Progenitor cell of endocrine pancreas (in vitro differentiated cells): ENCODE measurements at regions not wholly inside any gene's neighbourhood (a gene's known extent, or its start where the extent isn't known, plus 50 kb on each side); places are given as distances from the start of the nearest gene placed in this dataset.
A peak's percentile ranks its signal among the peaks of the same experiment; 100 is the strongest.

Source experiments
- DNase-seq: peaks from one replicate; pipeline ENCODE4 v3.0.0; 2021; ENCODE audit warnings: low spot score; ENCODE audit not compliant: unreplicated experiment
- H3K27ac Mint-ChIP-seq: 2 replicates; pipeline ENCODE4 v1.8.0; 2021; ENCODE audit warnings: mild to moderate bottlenecking, moderate library complexity, mixed read lengths
- H3K27me3 Mint-ChIP-seq: 2 replicates; pipeline ENCODE4 v1.8.0; 2021; ENCODE audit warnings: mixed read lengths
- H3K36me3 Mint-ChIP-seq: 2 replicates; pipeline ENCODE4 v1.8.0; 2022; ENCODE audit warnings: mixed read lengths; ENCODE audit not compliant: insufficient read depth
- H3K4me1 Mint-ChIP-seq: 2 replicates; pipeline ENCODE4 v1.8.0; 2021; ENCODE audit warnings: low read depth, mixed read lengths
- H3K4me3 Mint-ChIP-seq: 2 replicates; pipeline ENCODE4 v1.8.0; 2021; ENCODE audit warnings: low read depth, mild to moderate bottlenecking, moderate library complexity, mixed read lengths
- H3K9me3 Mint-ChIP-seq: 2 replicates; pipeline ENCODE4 v1.8.0; 2021; ENCODE audit warnings: low read depth, mixed read lengths
- TF ChIP-seq, protein P1 (sequence below): fragments of 200-600 bp; sonication (generic); IDR thresholded peaks from one replicate; pipeline ENCODE4 v1.5.0; 2021; ENCODE audit warnings: antibody characterized with exemption, mild to moderate bottlenecking; ENCODE audit not compliant: unreplicated experiment

- Mint-ChIP-seq H3K27me3 (no peaks in the 10 kb centered on the region), H3K4me3 (no peak overlapping the region), H3K27ac (no peak overlapping the region), H3K9me3 (peaks cover 15% of the 10 kb centered on the region), H3K4me1 (peaks cover 6% of the 10 kb centered on the region), H3K36me3 (peaks cover 2% of the 10 kb centered on the region)
- TF ChIP-seq, protein P1, sequence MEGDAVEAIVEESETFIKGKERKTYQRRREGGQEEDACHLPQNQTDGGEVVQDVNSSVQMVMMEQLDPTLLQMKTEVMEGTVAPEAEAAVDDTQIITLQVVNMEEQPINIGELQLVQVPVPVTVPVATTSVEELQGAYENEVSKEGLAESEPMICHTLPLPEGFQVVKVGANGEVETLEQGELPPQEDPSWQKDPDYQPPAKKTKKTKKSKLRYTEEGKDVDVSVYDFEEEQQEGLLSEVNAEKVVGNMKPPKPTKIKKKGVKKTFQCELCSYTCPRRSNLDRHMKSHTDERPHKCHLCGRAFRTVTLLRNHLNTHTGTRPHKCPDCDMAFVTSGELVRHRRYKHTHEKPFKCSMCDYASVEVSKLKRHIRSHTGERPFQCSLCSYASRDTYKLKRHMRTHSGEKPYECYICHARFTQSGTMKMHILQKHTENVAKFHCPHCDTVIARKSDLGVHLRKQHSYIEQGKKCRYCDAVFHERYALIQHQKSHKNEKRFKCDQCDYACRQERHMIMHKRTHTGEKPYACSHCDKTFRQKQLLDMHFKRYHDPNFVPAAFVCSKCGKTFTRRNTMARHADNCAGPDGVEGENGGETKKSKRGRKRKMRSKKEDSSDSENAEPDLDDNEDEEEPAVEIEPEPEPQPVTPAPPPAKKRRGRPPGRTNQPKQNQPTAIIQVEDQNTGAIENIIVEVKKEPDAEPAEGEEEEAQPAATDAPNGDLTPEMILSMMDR, result no peak
- no peak for DNase-seq
Observed at GRCh38 chr20:4453359-4453758, 204.3 kb upstream of the ADRA1D start.

DNA sequence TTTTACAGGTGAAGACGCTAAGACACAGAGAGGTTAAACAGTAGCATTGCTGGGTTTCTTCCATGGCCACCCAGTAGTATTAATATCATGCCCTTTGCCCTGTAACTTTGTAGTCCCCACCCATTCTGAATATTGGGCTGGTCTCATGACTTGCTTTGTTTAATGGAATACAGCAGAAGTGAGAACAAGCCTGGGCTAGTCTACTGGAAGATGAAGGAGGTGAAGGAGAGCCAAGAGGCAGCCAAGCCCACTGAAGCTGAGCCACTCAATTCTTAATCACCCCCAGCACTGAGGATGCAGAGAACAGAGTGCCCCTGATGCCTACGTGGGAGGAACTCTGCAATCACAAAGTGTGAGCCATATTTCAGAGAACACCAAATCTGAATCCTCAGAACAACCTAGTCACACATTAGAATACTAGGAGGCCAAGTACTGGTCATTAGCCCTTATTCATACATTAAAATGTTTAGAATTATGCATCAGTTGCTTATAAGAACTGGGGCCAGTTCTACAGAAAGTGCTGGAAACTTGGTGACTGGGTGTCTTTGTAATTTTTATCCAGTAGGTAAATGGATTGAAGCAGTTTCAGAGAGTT is 202.5 kb upstream of the ADRA1D start:
- no peak overlapping the region for H3K4me3 Mint-ChIP-seq
- H3K27me3 Mint-ChIP-seq, result no peaks in the 10 kb centered on the region
- peaks cover 10% of the 10 kb centered on the region for H3K9me3 Mint-ChIP-seq
- no peaks in the 10 kb centered on the region for H3K4me1 Mint-ChIP-seq
- H3K27ac Mint-ChIP-seq, result no peak overlapping the region
- TF ChIP-seq, protein P1, result no peak
- H3K36me3 Mint-ChIP-seq, result peaks cover 1% of the 10 kb centered on the region
- no peak for DNase-seq

DNA sequence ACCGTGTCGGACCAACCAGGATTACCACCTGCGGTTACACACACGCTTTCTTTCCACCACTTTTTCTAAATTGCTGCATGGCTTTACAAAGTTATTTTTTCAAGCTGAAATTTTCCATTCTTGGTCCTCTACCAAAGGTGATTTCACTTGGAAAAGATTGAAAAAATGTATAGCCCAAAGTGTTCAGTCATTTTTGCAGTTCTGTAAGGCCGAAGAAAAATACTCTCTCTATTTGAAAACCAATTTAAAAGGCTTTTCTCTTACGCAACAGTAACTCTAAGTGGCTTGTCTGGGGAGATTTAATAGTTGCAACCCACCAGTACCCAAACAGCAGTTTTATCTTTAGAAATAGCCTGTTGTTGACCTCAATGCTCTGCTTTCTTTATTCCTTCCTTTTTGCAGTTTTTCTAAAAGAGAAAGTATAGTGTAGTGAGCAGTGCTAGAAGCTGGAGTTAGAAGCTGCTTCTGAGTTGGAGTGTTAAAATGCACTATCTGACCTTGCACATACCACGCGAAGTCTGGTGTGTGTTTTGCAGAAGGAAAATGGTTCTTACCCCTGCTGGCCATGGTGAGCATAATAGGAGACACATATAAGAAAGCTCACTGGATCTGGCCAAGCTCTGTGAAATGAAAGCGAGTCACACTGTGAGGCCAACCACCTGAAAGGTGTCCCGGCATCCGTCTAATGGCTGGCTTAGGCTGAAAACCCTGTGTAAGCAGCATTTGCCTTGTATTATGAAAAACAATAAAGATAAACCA is 201.0 kb upstream of the ADRA1D start:
- no peaks in the 10 kb centered on the region for H3K4me1 Mint-ChIP-seq
- H3K27me3 Mint-ChIP-seq, result no peaks in the 10 kb centered on the region
- H3K9me3 Mint-ChIP-seq, result no peaks in the 10 kb centered on the region
- no peak overlapping the region for H3K4me3 Mint-ChIP-seq
- TF ChIP-seq, protein P1, result peak; percentile 26
- H3K27ac Mint-ChIP-seq, result no peak overlapping the region
- no peak for DNase-seq
- no peaks in the 10 kb centered on the region for H3K36me3 Mint-ChIP-seq

- no peak for DNase-seq
- no peak overlapping the region for H3K4me3 Mint-ChIP-seq
- no peaks in the 10 kb centered on the region for H3K4me1 Mint-ChIP-seq
- H3K27ac Mint-ChIP-seq, result no peak overlapping the region
- H3K9me3 Mint-ChIP-seq, result no peaks in the 10 kb centered on the region
- TF ChIP-seq, protein P1, result no peak
- no peaks in the 10 kb centered on the region for H3K36me3 Mint-ChIP-seq
- no peaks in the 10 kb centered on the region for H3K27me3 Mint-ChIP-seq
Observed at GRCh38 chr20:4445784-4446183, 196.7 kb upstream of the ADRA1D start.

DNA sequence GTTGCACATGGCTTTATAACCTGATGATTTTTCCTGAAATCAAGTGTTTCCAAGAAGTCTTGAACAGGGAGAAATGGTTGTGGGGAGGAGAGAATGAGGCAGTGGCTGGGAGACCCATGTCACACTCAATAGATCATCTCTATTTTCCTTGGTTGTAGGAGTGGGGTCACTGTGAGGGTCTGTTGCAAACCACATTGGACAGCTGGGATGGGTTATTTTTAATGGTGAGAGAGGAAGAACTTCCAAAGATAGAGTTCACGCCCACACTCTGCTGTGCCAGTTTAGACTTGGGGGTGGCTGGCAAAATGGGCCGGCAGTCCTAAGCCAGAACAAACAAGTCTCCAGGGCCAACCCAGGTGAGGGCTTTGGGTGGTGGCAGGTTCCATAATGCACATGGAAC is 196.2 kb upstream of the ADRA1D start:
- Mint-ChIP-seq H3K36me3 (no peaks in the 10 kb centered on the region), H3K27ac (peak overlapping the region; percentile 62), H3K9me3 (no peaks in the 10 kb centered on the region), H3K4me1 (no peaks in the 10 kb centered on the region), H3K4me3 (no peak overlapping the region), H3K27me3 (no peaks in the 10 kb centered on the region)
- TF ChIP-seq, protein P1, result no peak
- DNase-seq, result no peak
